ENCODE measurements at regions not wholly inside any gene's neighbourhood (a gene's known extent, or its start where the extent isn't known, plus 50 kb on each side); places are given as distances from the start of the nearest gene placed in this dataset.

DNA sequence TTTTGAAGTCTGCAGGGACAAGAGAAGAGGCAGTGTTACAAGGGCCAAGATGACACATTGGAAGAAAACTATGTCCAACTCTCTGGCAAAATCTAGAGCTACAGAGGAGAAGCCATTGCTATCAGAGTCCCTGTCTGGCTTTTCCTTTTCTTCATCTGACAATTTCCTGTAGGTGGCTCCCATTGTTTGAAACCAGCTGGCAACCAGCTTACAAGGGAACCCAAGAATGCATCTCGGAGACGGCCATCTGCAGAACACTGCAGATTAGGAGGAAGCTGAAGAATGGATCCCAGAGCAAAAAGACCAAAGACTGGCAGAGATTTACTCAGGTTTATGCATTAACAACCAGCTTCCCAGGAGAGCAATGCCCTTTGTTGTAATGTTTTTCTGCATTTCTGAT, 216.2 kb upstream of the CTSO start:
- TF ChIP-seq, protein P1, sequence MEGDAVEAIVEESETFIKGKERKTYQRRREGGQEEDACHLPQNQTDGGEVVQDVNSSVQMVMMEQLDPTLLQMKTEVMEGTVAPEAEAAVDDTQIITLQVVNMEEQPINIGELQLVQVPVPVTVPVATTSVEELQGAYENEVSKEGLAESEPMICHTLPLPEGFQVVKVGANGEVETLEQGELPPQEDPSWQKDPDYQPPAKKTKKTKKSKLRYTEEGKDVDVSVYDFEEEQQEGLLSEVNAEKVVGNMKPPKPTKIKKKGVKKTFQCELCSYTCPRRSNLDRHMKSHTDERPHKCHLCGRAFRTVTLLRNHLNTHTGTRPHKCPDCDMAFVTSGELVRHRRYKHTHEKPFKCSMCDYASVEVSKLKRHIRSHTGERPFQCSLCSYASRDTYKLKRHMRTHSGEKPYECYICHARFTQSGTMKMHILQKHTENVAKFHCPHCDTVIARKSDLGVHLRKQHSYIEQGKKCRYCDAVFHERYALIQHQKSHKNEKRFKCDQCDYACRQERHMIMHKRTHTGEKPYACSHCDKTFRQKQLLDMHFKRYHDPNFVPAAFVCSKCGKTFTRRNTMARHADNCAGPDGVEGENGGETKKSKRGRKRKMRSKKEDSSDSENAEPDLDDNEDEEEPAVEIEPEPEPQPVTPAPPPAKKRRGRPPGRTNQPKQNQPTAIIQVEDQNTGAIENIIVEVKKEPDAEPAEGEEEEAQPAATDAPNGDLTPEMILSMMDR (IDR thresholded peaks at IDR 0.05 in 8 of 11, conservative IDR thresholded peaks at IDR 0.05 in 3 of 11), result no peak
- TF ChIP-seq POLR2A (IDR thresholded peaks at IDR 0.05) (no peak), POLR2AphosphoS5 (IDR thresholded peaks at IDR 0.05) (no peak)

All from spleen (tissue), 7 donors.